ENCODE measurements at regions not wholly inside any gene's neighbourhood (a gene's known extent, or its start where the extent isn't known, plus 50 kb on each side); places are given as distances from the start of the nearest gene placed in this dataset.

DNA sequence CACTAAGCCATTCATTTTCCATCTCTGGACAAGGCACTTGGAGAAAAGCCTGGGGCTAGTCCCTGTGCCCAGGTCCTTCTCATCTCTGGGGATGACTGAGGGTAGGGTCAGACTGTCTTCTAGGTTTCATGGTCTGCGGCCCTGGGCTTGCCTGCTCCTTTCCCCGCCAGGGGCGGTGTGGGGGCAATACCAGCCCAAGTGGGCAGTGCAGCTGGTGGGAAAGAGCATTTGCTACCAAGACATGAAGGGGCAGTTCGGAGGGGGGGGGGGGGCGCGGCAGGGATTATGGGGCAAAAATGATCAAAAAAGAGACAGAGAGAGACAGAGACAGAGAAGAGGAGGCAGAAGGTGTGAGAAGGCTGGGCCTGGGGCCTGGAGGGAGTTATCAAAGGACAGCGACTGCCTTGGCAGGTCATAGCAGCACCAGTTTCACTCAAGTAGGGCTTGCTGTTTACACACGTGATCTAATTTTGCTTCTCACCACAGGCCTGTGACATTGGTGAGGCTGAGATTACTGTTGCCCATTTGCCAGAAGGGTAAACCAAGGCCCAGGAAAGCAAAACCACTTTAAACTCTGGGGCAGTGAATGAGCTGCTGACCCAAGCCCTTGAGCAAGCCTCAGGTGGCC is 56.1 kb downstream of the PJA1 start:
- no peak for TF ChIP-seq POLR2A (IDR thresholded peaks at IDR 0.05)
- TF ChIP-seq, protein P1, sequence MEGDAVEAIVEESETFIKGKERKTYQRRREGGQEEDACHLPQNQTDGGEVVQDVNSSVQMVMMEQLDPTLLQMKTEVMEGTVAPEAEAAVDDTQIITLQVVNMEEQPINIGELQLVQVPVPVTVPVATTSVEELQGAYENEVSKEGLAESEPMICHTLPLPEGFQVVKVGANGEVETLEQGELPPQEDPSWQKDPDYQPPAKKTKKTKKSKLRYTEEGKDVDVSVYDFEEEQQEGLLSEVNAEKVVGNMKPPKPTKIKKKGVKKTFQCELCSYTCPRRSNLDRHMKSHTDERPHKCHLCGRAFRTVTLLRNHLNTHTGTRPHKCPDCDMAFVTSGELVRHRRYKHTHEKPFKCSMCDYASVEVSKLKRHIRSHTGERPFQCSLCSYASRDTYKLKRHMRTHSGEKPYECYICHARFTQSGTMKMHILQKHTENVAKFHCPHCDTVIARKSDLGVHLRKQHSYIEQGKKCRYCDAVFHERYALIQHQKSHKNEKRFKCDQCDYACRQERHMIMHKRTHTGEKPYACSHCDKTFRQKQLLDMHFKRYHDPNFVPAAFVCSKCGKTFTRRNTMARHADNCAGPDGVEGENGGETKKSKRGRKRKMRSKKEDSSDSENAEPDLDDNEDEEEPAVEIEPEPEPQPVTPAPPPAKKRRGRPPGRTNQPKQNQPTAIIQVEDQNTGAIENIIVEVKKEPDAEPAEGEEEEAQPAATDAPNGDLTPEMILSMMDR (IDR thresholded peaks at IDR 0.05), result no peak
- no peak for TF ChIP-seq POLR2AphosphoS5 (IDR thresholded peaks at IDR 0.05; ENCODE audit: insufficient read depth in 1 of 2, low read depth in 1 of 2)
